ENCODE measurements at regions not wholly inside any gene's neighbourhood (a gene's known extent, or its start where the extent isn't known, plus 50 kb on each side); places are given as distances from the start of the nearest gene placed in this dataset.

DNA sequence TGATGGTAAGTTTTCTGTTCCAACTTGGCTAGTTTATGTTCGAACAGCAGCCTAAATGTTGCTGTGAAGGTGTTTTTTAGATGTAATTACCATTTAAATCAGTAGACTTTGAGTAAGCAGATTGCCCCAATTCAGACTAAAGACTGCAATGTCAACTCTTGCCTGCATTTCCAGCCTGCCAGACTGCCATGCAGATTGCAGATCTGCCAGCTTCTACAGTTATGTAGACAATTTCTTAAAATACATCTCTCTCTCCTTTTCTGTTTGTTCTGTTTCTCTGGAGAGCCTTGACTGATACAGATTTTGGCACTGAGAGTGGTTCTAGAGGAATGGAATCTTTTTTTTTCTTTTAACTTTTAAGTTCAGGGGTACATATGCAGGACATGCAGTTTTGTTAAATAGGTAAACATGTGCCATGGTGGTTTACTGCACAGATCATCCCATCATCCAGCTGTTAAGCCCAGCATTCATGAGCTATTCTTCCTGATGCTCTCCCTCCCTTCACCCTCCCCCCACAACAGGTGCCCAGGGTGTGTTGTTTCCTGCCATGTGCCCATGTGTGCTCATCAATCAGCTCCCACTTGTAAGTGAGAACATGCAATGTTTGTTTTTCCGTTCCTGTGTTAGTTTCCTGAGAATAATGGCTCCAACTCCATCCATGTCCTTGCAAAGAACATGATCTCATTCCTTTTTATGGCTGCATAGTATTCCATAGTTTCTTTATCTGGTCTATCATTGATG is 227.8 kb downstream of the CPE start:
- Histone ChIP-seq H2AFZ (no peak overlapping the region), H3K9me3 (ENCODE audit: low read depth) (no peaks in the 10 kb centered on the region), H3K36me3 (ENCODE audit: low read depth) (no peaks in the 10 kb centered on the region), H3K9ac (no peak overlapping the region), H3K79me2 (ENCODE audit: insufficient read depth) (no peaks in the 10 kb centered on the region), H3K4me2 (ENCODE audit: unreplicated experiment) (no peak overlapping the region), H3K4me1 (ENCODE audit: insufficient read depth) (no peaks in the 10 kb centered on the region), H3K27ac (no peak overlapping the region), H3K4me3 (no peak overlapping the region), H3K9me2 (ENCODE audit: insufficient read depth) (no peaks in the 10 kb centered on the region), H3F3A (ENCODE audit: insufficient read depth) (no peaks in the 10 kb centered on the region), H3K27me3 (replicated peaks; ENCODE audit: insufficient read depth) (no peaks in the 10 kb centered on the region), H4K20me1 (ENCODE audit: insufficient read depth) (no peaks in the 10 kb centered on the region)
- no peak for TF ChIP-seq EZH2 (IDR thresholded peaks at IDR 0.05; ENCODE audit: insufficient read depth, poor library complexity, severe bottlenecking)
- no peak for TF ChIP-seq EZH2phosphoT487 (IDR thresholded peaks at IDR 0.05; ENCODE audit: insufficient read depth, low read depth)
- no peak for DNase-seq
- in situ Hi-C loops (cut with MboI), result no loop called here
- WGBS, 2 experiments (ENCODE audit: low coverage in 1 of 2, low lambda C conversion rate in 2 of 2, missing lambda C conversion rate in 2 of 2), result 8 to 11% methylated on average over 2 of the region's 2 CpGs

DNA sequence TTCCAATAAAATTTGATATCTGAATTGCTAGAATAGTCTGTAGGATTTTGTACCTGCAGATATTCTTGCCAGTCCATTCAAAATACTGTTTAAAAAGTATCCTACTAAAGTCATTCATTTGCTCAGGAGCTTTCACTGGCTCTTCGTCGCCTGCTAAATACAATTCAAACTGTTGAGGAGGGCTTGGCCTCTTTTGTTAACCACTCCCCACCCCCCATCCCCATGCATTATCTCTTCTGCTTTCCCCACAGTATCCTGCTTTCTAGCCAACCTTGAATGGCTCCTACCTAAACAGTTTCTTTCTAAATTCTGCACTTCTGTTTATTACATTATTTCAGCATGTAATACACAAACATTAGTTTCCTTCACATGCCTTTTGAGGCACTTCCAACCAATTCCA is 230.8 kb downstream of the CPE start:
- Histone ChIP-seq H3K4me2 (ENCODE audit: unreplicated experiment) (no peak overlapping the region), H3K9me2 (ENCODE audit: insufficient read depth) (no peaks in the 10 kb centered on the region), H3K36me3 (ENCODE audit: low read depth) (no peaks in the 10 kb centered on the region), H3K4me3 (no peak overlapping the region), H3F3A (ENCODE audit: insufficient read depth) (no peaks in the 10 kb centered on the region), H3K9me3 (ENCODE audit: low read depth) (no peaks in the 10 kb centered on the region), H2AFZ (no peak overlapping the region), H3K27ac (no peak overlapping the region), H4K20me1 (ENCODE audit: insufficient read depth) (no peaks in the 10 kb centered on the region), H3K79me2 (ENCODE audit: insufficient read depth) (no peaks in the 10 kb centered on the region), H3K9ac (no peak overlapping the region), H3K27me3 (replicated peaks; ENCODE audit: insufficient read depth) (no peaks in the 10 kb centered on the region), H3K4me1 (ENCODE audit: insufficient read depth) (no peaks in the 10 kb centered on the region)
- DNase-seq, result no peak
- 12% methylated on average over 2 of the region's 2 CpGs for WGBS, 2 experiments (ENCODE audit: low coverage in 1 of 2, low lambda C conversion rate in 2 of 2, missing lambda C conversion rate in 2 of 2)
- in situ Hi-C loops (cut with MboI), result no loop called here
- TF ChIP-seq EZH2phosphoT487 (IDR thresholded peaks at IDR 0.05; ENCODE audit: insufficient read depth, low read depth) (no peak), EZH2 (IDR thresholded peaks at IDR 0.05; ENCODE audit: insufficient read depth, poor library complexity, severe bottlenecking) (no peak)

DNA sequence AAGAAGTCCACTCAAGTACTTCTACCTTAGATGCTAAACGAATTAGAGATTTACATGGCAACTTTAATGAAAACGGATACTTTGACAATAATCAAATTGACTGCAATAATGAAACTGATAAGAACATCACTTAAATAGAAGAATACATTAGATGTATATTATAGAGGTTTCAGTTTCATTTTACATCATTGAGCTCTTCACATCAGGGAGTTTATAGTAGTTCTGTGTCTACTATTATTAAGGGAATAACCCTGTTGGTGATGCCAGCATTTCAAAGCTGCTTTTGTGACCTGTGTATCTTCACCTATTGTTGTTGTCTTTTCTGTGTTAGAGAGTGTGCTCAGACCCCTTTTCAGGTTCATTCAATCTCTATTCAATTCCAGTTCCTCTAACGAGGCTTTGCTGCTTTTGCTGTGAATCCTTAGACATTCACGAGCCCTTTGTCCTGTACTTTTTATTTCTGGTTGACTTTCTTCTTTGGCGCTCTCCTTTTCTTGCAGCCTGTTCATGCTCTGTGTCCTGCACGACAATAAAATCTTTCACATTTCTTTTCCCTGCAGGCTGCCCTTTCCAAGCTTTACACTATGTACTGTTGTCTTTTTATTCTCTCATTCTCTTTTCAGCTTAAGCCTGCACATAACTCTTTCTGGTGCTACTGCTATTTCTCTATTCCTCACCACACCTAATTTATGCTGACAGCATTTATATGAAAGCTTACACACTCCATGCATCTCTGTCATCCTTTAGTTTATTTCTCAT is 232.1 kb downstream of the CPE start:
- H3K4me2 ChIP-seq (ENCODE audit: unreplicated experiment), result no peak overlapping the region
- no peak overlapping the region for H3K4me3 ChIP-seq
- H3K36me3 ChIP-seq (ENCODE audit: low read depth), result no peaks in the 10 kb centered on the region
- WGBS, 2 experiments (ENCODE audit: low coverage in 1 of 2, low lambda C conversion rate in 2 of 2, missing lambda C conversion rate in 2 of 2), result 19 to 25% methylated on average over 6 of the region's 6 CpGs
- H3K4me1 ChIP-seq (ENCODE audit: insufficient read depth), result no peaks in the 10 kb centered on the region
- no peaks in the 10 kb centered on the region for H3F3A ChIP-seq (ENCODE audit: insufficient read depth)
- no peaks in the 10 kb centered on the region for H3K9me3 ChIP-seq (ENCODE audit: low read depth)
- no peak for DNase-seq
- H3K27me3 ChIP-seq (replicated peaks; ENCODE audit: insufficient read depth), result no peaks in the 10 kb centered on the region
- H2AFZ ChIP-seq, result no peak overlapping the region
- H3K79me2 ChIP-seq (ENCODE audit: insufficient read depth), result no peaks in the 10 kb centered on the region
- H4K20me1 ChIP-seq (ENCODE audit: insufficient read depth), result no peaks in the 10 kb centered on the region
- TF ChIP-seq EZH2 (IDR thresholded peaks at IDR 0.05; ENCODE audit: insufficient read depth, poor library complexity, severe bottlenecking) (no peak), EZH2phosphoT487 (IDR thresholded peaks at IDR 0.05; ENCODE audit: insufficient read depth, low read depth) (no peak)
- no peak overlapping the region for H3K9ac ChIP-seq
- no peaks in the 10 kb centered on the region for H3K9me2 ChIP-seq (ENCODE audit: insufficient read depth)
- H3K27ac ChIP-seq, result no peak overlapping the region
- in situ Hi-C loops (cut with MboI), result no loop called here

DNA sequence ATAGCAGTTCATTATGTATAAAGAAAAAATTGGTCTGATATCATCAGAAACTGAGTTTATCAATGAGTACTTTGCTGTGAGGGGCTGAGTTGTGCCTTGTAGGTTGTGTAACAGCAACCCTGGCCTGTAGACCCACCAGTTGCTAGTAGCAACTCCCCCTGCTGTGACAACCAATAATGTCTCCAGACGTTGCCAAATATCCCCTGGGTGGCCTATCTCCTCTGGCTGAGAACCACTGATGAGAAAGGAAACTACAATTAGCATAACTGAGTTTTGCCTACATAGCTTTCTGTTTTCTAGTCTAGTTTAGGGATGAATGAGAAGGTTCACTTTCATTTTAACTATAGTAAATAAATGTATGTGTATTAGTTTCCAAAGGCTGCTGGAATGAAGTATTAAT is 234.1 kb downstream of the CPE start:
- no peaks in the 10 kb centered on the region for H3F3A ChIP-seq (ENCODE audit: insufficient read depth)
- WGBS, 2 experiments (ENCODE audit: low coverage in 1 of 2, low lambda C conversion rate in 2 of 2, missing lambda C conversion rate in 2 of 2), result 0% methylated on average over 1 of the region's 1 CpG
- in situ Hi-C loops (cut with MboI), result no loop called here

More for the DNA sequence above, 234.1 kb downstream of the CPE start:
- TF ChIP-seq EZH2 (IDR thresholded peaks at IDR 0.05; ENCODE audit: insufficient read depth, poor library complexity, severe bottlenecking) (no peak), EZH2phosphoT487 (IDR thresholded peaks at IDR 0.05; ENCODE audit: insufficient read depth, low read depth) (no peak)
- Histone ChIP-seq H3K9ac (no peak overlapping the region), H3K27ac (no peak overlapping the region), H3K79me2 (ENCODE audit: insufficient read depth) (no peaks in the 10 kb centered on the region), H4K20me1 (ENCODE audit: insufficient read depth) (no peaks in the 10 kb centered on the region), H3K4me1 (ENCODE audit: insufficient read depth) (no peaks in the 10 kb centered on the region), H3K9me3 (ENCODE audit: low read depth) (no peaks in the 10 kb centered on the region), H3K36me3 (ENCODE audit: low read depth) (no peaks in the 10 kb centered on the region), H3K4me2 (ENCODE audit: unreplicated experiment) (no peak overlapping the region), H3K27me3 (replicated peaks; ENCODE audit: insufficient read depth) (no peaks in the 10 kb centered on the region), H2AFZ (no peak overlapping the region), H3K4me3 (no peak overlapping the region), H3K9me2 (ENCODE audit: insufficient read depth) (no peaks in the 10 kb centered on the region)
- DNase-seq, result no peak
